Immature natural killer cell (primary cell): ENCODE measurements at regions not wholly inside any gene's neighbourhood (a gene's known extent, or its start where the extent isn't known, plus 50 kb on each side); places are given as distances from the start of the nearest gene placed in this dataset.
"Not testable (repeated sequence)": the region's sequence is repeated elsewhere in the genome, so short reads cannot be mapped to it uniquely, and the experiment has no call there.

Experiments used
- DNase-seq, 3 donors: peaks; one replicate each; pipeline ENCODE4 v3.0.0; 2022; ENCODE audit warnings: mixed read lengths in 1 of 3
- H3K27ac Mint-ChIP-seq, 6 donors: one replicate each; pipeline ENCODE4 v1.8.0; 2020; ENCODE audit warnings: mixed read lengths in 6 of 6, mild to moderate bottlenecking in 5 of 6, inconsistent platforms in 4 of 6, moderate library complexity in 3 of 6
- H3K27me3 Mint-ChIP-seq, 3 donors: one replicate each; pipeline ENCODE4 v1.8.0; 2020 to 2021; ENCODE audit warnings: low read depth in 3 of 3, mild to moderate bottlenecking in 3 of 3, mixed read lengths in 3 of 3, moderate library complexity in 3 of 3, inconsistent platforms in 1 of 3
- H3K36me3 Mint-ChIP-seq, 3 donors: one replicate each; pipeline ENCODE4 v1.8.0; 2020; ENCODE audit warnings: mixed read lengths in 3 of 3, inconsistent platforms in 2 of 3, mild to moderate bottlenecking in 2 of 3
- H3K4me1 Mint-ChIP-seq, 2 donors: one replicate each; pipeline ENCODE4 v1.8.0; 2020; ENCODE audit warnings: inconsistent platforms in 2 of 2, mild to moderate bottlenecking in 2 of 2, mixed read lengths in 2 of 2, moderate library complexity in 1 of 2
- H3K4me3 Mint-ChIP-seq, 5 donors: one replicate each; pipeline ENCODE4 v1.8.0; 2020; ENCODE audit warnings: mild to moderate bottlenecking in 5 of 5, mixed read lengths in 5 of 5, inconsistent platforms in 3 of 5, moderate library complexity in 3 of 5
- H3K9me3 Mint-ChIP-seq, 6 donors: one replicate each; pipeline ENCODE4 v1.8.0; 2020; ENCODE audit warnings: mild to moderate bottlenecking in 6 of 6, mixed read lengths in 6 of 6, inconsistent platforms in 4 of 6, moderate library complexity in 3 of 6

DNA sequence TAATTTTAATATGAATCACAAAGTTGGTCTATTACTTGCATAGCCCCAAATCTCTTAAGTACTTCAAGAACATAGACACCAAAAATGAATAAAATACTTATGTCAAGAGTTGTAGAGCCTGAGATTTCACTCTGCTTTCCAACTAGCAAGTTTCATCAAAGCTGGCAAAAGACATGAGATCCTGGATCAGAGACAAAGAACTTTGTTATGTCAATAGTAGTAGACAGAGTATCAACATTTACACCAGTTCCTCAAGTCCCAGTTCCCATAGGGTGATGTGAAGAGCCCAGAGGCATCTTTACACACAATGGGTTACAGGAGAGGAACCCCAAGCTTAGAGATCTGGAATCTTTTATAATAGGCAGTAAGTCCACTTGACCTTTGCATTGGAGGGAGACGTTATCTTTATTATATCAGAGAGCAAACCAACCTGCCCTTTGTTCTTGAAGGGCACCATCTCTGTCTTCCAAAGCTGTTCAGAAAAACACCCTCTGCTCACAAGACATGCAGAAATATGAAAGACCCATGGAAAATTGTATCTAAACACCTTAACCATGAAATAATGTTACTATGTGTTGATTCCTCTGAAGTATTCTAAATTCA is 174.4 kb upstream of the GALNT2 start:
- Mint-ChIP-seq H3K27ac (no peak overlapping the region), H3K4me1 (no peaks in the 10 kb centered on the region), H3K36me3 (no peaks in the 10 kb centered on the region), H3K9me3 (no peaks in the 10 kb centered on the region), H3K4me3 (no peak overlapping the region), H3K27me3 (peaks cover 4 to 9% (median 5%) of the 10 kb centered on the region in 3 donors)
- no peak for DNase-seq

DNA sequence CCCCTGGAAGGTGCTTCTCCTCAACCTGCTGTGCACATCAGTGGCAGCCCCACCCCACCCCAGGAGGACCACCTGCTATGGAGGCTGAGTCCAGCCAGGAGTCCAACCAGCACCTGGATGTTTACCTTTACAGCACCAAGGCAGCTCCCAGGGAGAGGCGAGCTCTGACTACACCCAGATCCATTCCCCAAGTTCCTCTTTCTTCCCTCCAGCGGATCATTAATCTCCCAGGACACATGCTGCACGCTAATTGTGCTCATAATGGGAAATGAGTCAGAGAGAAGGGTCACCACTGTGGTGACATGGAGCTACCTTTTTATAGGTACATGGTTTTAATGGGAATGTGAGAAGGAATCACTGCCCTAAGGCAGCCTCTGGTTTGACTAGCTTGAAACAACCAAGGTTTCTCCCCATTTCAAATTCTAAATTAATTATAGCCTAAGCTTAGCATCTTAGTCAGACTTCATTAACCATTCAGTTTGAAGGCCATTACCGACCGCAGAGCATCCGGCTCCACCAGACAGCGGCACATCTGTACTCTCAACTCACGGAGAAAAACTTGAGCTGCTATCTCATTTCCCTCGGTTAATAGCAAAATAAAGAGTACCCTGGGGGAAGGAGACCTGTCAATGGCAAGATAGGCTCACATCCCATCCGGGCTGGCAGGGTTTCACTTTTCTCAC is 173.1 kb upstream of the GALNT2 start:
- H3K4me1 Mint-ChIP-seq: no peaks in the 10 kb centered on the region

DNA sequence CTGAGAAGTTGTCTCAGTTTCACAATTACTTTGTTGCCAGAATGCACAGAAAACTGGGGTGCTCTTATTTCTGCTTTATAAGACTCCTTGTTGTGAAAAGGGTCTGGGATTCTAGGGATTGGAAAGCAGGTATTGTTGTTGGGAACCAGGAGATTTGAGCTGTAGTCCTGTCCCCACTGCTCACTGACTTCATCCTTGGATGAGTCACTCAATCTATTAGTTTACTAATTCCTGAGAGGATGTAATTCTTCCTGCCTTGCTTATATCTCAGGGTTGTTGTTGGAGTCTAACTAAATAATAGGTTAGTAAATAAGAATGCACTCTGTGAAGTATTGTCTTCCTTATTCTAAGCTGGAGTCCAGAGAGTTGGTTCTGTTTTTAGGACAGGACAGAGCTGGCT is 172.5 kb upstream of the GALNT2 start:
- H3K27ac Mint-ChIP-seq: no peak overlapping the region

More for the DNA sequence above, 173.1 kb upstream of the GALNT2 start:
- no peak for DNase-seq
- Mint-ChIP-seq H3K27ac (no peak overlapping the region), H3K4me3 (no peak overlapping the region), H3K9me3 (no peaks in the 10 kb centered on the region), H3K27me3 (peaks cover 4 to 8% (median 5%) of the 10 kb centered on the region in 3 donors), H3K36me3 (no peaks in the 10 kb centered on the region)

DNA sequence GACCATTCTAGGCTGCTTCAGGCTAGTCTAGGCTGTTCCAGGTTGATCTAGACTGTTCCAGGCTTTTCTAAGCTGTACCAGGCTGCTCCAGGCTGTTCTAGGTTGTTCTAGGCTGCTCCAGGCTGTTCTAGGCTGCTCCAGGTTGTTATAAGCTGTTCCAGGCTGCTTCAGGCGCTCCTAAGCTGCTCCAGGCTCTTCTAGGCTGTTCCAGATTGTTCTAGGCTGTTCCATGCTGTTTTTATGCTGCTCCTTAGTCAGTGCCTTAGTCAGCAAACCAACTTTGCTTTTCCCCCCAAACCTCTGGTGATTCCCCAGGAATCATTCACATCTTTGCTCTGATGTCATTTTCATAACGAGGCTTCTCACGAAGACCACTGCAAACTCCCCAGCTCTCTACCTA is 171.4 kb upstream of the GALNT2 start:
- H3K4me3 Mint-ChIP-seq: no peak overlapping the region
- H3K9me3 Mint-ChIP-seq: no peaks in the 10 kb centered on the region
- no peak for DNase-seq
- no peaks in the 10 kb centered on the region for H3K4me1 Mint-ChIP-seq
- no peaks in the 10 kb centered on the region for H3K36me3 Mint-ChIP-seq
- H3K27me3 Mint-ChIP-seq: peaks cover 8 to 11% (median 8%) of the 10 kb centered on the region in 3 donors
- no peak overlapping the region for H3K27ac Mint-ChIP-seq

More for the DNA sequence above, 172.5 kb upstream of the GALNT2 start:
- Mint-ChIP-seq H3K4me1 (no peaks in the 10 kb centered on the region), H3K36me3 (no peaks in the 10 kb centered on the region), H3K4me3 (no peak overlapping the region), H3K27me3 (peaks cover 4 to 7% (median 5%) of the 10 kb centered on the region in 3 donors), H3K9me3 (no peaks in the 10 kb centered on the region)
- no peak for DNase-seq

DNA sequence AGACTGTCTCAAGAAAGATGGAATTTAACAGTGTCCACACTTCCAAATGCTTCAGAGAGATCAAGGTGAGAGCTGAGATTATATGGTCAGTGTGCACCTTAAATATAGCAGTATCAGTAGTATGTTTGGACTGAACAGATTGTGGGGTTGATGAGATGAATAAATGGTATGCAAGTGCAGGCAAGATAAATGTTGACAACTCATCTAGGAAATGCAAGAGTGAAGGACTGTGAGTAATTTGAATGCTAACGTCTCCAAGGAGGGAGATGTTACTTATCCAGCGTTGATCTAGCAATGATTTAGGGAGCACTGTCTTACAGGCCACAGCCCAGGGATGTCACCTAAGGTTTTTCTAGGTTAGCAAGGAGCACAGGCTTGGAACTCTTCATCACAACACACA is 170.7 kb upstream of the GALNT2 start:
- no peaks in the 10 kb centered on the region for H3K9me3 Mint-ChIP-seq
- H3K4me3 Mint-ChIP-seq: no peak overlapping the region
- DNase-seq: no peak
- H3K36me3 Mint-ChIP-seq: no peaks in the 10 kb centered on the region
- H3K27me3 Mint-ChIP-seq: peaks cover 8 to 11% (median 8%) of the 10 kb centered on the region in 3 donors
- no peaks in the 10 kb centered on the region for H3K4me1 Mint-ChIP-seq
- H3K27ac Mint-ChIP-seq: no peak overlapping the region

DNA sequence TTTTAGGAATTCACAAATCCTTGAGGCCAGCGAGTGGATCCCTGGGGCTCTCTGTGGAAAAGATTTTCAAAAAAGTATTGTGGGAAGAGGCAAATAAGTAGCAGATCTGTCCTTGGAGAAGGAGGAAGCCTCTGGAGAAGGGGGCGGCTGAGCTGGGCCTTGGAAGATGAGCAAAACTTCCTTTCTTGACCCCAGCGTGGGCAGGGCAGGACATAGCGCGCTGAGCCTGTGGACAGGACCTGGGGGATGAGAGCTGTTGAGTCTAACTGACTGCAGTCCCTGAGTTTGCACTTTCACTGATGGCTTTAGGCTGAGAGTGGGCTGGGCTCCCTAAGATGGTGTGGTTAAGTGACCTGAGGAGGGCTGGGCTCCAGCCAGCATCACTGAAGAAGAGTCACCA is 170.2 kb upstream of the GALNT2 start:
- no peaks in the 10 kb centered on the region for H3K9me3 Mint-ChIP-seq
- H3K27me3 Mint-ChIP-seq: peaks cover 8 to 12% (median 12%) of the 10 kb centered on the region in 3 donors
- no peak overlapping the region for H3K4me3 Mint-ChIP-seq
- no peaks in the 10 kb centered on the region for H3K36me3 Mint-ChIP-seq
- no peaks in the 10 kb centered on the region for H3K4me1 Mint-ChIP-seq
- no peak overlapping the region for H3K27ac Mint-ChIP-seq
- no peak for DNase-seq

DNA sequence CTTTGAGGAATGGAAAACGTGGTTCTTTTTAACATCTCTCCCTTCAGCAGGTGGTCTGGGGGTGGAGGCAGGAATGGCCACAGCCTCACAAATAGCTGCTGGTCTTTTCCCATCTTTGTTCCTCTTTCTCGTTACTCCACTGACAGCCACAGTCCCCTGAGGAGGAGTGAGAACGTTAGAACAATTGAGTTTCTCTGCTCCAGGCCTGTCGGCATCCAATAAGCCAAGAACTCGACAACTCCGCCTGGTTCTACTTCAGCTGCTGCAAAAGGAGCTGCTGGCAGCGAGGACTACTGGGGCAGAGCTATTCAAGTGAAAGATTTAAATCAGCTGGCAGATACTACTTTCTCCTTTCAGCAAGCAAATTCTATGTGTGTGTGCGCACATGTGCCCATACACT is 169.5 kb upstream of the GALNT2 start:
- Mint-ChIP-seq H3K36me3 (no peaks in the 10 kb centered on the region), H3K4me3 (no peak overlapping the region), H3K9me3 (no peaks in the 10 kb centered on the region), H3K27ac (no peak overlapping the region), H3K27me3 (peaks cover 10 to 12% (median 12%) of the 10 kb centered on the region in 3 donors), H3K4me1 (no peaks in the 10 kb centered on the region)
- DNase-seq: no peak

DNA sequence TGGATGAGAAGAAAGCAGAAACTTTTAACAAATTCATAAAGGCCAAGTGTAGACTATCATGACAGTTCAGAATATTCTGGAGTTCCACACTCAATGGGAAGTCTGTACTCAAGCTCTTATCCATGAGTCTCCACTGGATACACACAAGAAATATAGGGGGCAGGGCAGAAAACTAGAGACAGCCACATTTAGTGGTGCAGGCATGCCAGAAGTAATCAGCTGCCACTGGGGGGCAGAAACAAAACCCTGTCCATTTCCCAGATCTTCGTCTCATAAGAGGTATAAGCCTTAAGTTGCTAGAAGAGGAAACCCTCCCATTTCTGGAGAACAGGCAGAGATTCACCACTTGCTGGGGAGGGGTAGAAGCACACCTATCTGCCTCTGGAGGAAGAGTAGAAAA is 166.8 kb upstream of the GALNT2 start:
- H3K27ac Mint-ChIP-seq: no peak overlapping the region
- H3K36me3 Mint-ChIP-seq: no peaks in the 10 kb centered on the region
- H3K4me1 Mint-ChIP-seq: no peaks in the 10 kb centered on the region
- H3K9me3 Mint-ChIP-seq: no peaks in the 10 kb centered on the region
- H3K27me3 Mint-ChIP-seq: peaks cover 9 to 14% (median 10%) of the 10 kb centered on the region in 3 donors
- no peak for DNase-seq
- H3K4me3 Mint-ChIP-seq: no peak overlapping the region

DNA sequence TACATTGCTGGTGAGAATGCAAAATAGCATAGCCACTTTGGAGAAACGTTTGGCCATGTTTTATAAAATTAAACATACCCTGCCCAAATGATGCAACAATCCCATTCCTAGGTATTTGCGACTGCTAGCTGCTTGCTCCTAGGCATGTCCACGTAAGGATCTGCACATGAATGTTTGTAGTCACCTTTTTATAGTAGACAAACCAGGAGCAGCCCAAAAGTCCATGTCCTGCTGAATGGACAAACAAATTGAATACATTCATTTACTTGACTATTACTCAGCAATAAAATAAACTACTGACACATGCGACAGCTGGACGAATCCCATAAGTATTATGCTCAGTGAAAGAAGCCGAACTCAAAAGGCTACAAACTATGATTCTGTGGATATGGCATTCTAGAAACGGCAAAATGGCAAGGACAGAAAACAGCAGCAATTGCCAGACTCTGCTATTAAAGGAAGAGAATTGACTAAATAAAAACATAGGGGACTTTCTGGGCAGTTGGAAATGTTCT is 161.9 kb upstream of the GALNT2 start:
- DNase-seq: no peak
- no peaks in the 10 kb centered on the region for H3K36me3 Mint-ChIP-seq
- no peak overlapping the region for H3K4me3 Mint-ChIP-seq
- peaks cover 9 to 14% (median 9%) of the 10 kb centered on the region in 3 donors for H3K27me3 Mint-ChIP-seq
- no peaks in the 10 kb centered on the region for H3K4me1 Mint-ChIP-seq
- no peaks in the 10 kb centered on the region for H3K9me3 Mint-ChIP-seq
- no peak overlapping the region for H3K27ac Mint-ChIP-seq

DNA sequence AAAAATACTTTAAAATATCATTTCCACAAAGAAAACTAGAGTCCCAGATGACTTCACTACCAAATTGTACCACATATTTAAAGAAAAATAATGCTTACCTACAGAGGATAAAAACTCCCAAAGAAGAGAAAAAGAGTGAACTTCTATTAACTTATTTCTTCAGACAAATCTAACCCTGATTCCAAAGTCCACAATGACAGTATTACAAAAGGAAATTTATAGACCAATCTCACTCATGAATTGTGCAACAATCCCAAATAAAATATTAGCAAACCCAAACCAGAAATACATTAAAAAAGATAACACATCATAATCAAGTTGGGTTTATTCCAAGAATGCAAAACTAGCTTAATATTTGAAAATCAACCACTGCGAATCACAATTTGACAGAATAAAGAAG is 161.4 kb upstream of the GALNT2 start:
- Mint-ChIP-seq H3K27me3 (peaks cover 9 to 12% (median 11%) of the 10 kb centered on the region in 3 donors), H3K4me1 (no peaks in the 10 kb centered on the region), H3K9me3 (no peaks in the 10 kb centered on the region), H3K4me3 (no peak overlapping the region), H3K36me3 (no peaks in the 10 kb centered on the region), H3K27ac (no peak overlapping the region)
- DNase-seq: no peak

DNA sequence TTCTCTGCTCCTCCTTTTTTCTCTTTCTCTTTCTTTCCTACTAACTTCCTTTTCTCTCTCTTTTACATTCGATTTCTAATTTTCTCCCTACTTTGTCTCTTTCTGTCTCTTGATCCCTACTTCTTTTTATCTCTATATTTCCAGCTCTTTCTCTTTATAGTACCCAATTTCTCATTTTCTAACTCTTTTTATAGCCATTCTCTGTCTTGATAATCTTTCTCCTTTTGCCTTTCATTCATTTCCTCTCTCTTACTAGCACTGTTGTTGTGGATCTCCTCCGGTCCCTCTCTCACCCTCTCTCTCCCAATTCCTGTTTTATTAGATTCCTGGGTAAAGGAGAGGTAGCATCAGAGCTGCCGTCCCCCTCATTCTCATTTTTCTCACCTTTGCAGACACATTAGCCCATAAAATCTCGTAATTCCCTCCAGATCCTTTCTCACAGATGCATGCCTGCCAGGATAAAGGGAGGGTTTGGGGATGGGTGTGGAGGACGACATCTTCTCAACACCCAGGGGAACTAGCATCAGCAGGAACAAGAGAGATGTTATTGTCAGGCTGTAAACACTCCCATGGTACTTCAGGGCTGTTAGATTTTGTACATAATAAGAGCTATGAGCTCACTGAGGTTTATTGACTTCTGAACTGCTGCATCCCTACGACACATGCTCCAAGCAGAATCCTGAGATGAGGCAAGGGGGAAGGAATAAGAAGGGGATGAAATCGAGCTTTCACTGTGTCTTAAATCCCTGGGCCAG is 159.0 kb upstream of the GALNT2 start:
- H3K36me3 Mint-ChIP-seq: no peaks in the 10 kb centered on the region
- H3K9me3 Mint-ChIP-seq: no peaks in the 10 kb centered on the region
- H3K27me3 Mint-ChIP-seq: peaks cover 9 to 13% (median 10%) of the 10 kb centered on the region in 3 donors
- no peaks in the 10 kb centered on the region for H3K4me1 Mint-ChIP-seq
- DNase-seq: no peak
- no peak overlapping the region for H3K27ac Mint-ChIP-seq
- H3K4me3 Mint-ChIP-seq: no peak overlapping the region

DNA sequence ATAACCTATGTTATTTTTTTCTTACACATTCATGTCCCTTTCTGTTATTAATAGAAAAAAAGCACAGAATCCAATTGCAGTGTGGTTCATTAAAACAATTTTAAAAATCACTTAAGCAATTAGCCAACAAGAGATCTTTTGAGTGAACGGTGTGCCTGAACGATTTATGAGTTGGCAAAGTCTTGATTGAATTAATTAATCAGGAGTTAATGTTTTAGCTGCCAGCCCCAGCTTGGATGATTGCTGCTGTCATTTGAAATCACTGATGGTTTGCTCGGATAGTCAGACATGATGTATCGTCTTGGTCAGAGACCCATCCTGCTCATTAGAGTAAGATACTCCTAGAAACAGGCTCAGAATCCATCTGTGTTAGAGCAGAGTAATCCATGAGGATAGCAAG is 158.3 kb upstream of the GALNT2 start:
- DNase-seq: no peak
- Mint-ChIP-seq H3K4me1 (no peaks in the 10 kb centered on the region), H3K27me3 (peaks cover 9 to 15% (median 10%) of the 10 kb centered on the region in 3 donors), H3K27ac (no peak overlapping the region), H3K36me3 (no peaks in the 10 kb centered on the region), H3K9me3 (no peaks in the 10 kb centered on the region), H3K4me3 (no peak overlapping the region)

DNA sequence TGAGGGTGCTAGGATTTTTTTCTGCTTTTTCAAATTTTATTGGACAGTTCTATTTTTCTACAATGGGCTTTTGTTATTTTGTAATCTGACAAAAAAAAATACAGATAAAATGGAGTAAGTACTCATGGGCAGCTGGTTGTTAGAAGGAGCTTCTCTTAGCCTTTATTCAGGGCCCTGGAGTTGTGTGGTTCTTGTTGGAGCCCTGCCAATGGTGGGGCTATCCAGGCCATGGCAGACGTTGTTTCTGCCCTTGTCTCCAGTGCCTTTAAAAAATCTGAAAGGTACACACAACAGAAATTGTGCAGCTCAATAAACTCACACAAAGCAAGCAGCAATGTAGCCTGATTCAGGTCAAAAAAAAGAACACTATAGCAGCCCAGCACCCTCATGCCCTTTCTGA is 153.5 kb upstream of the GALNT2 start:
- no peak overlapping the region for H3K4me3 Mint-ChIP-seq
- peaks cover 5 to 12% (median 7%) of the 10 kb centered on the region in 3 donors for H3K27me3 Mint-ChIP-seq
- no peaks in the 10 kb centered on the region for H3K4me1 Mint-ChIP-seq
- DNase-seq: no peak
- no peak overlapping the region for H3K27ac Mint-ChIP-seq
- H3K9me3 Mint-ChIP-seq: no peaks in the 10 kb centered on the region
- no peaks in the 10 kb centered on the region for H3K36me3 Mint-ChIP-seq

DNA sequence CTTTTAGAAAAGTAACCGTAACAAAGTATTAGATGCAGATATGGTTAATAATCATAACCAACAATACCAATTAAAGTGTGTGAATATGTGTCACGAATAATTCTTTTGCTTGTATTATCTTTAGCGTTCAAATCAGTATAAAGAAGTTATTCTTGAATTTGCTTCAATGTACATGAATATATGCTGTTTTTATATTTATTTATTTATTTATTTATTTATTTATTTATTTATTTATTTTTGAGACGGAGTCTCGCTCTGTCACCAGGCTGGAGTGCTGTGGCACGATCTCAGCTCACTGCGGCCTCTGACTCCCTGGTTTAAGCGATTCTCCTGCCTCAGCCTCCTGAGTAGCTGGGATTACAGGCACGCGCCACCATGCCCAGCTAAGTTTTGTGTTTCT is 147.6 kb upstream of the GALNT2 start:
- DNase-seq, H3K36me3 Mint-ChIP-seq, H3K27me3 Mint-ChIP-seq, H3K4me1 Mint-ChIP-seq, H3K4me3 Mint-ChIP-seq, H3K27ac Mint-ChIP-seq, H3K9me3 Mint-ChIP-seq: not testable (repeated sequence)
